HEK293T (cell line): ENCODE measurements at regions not wholly inside any gene's neighbourhood (a gene's known extent, or its start where the extent isn't known, plus 50 kb on each side); places are given as distances from the start of the nearest gene placed in this dataset.
"Not testable (repeated sequence)": the region's sequence is repeated elsewhere in the genome, so short reads cannot be mapped to it uniquely, and the experiment has no call there.

Experiments
- CTCF ChIA-PET: fragments of 350-600 bp; formaldehyde crosslinking; extraction: SDS; loops from one replicate; lab custom pipeline; 2021; ENCODE audit warnings: antibody characterized with exemption, inconsistent platforms; lab: Yijun Ruan, JAX
- POLR2A ChIA-PET: fragments of 350-600 bp; formaldehyde crosslinking; extraction: SDS; loops from one replicate; lab custom pipeline; 2020; ENCODE audit warnings: antibody characterized with exemption, inconsistent platforms; lab: Yijun Ruan, JAX
- DNase-seq: peaks from one replicate; pipeline ENCODE4 v3.0.0; 2012; ENCODE audit warnings: mixed read lengths; ENCODE audit errors: extremely low spot score
- ARNT ChIP-seq: fragments of 450-650 bp; IDR thresholded peaks from 2 replicates; pipeline ENCODE4 v1.6.1; 2017; ENCODE audit warnings: mild to moderate bottlenecking
- BHLHE40 ChIP-seq: fragments of 450-650 bp; IDR thresholded peaks from 2 replicates; pipeline ENCODE4 v1.6.1; 2016; ENCODE audit warnings: mild to moderate bottlenecking, moderate library complexity, borderline replicate concordance
- CTBP1 ChIP-seq: fragments of 450-650 bp; IDR thresholded peaks from 2 replicates; pipeline ENCODE4 v1.6.1; 2016; ENCODE audit warnings: borderline replicate concordance
- ELF4 ChIP-seq: fragments of 450-650 bp; IDR thresholded peaks from 2 replicates; pipeline ENCODE4 v1.6.1; 2017; ENCODE audit warnings: antibody characterized with exemption
- FOXA1 ChIP-seq: fragments of 450-650 bp; IDR thresholded peaks from 2 replicates; pipeline ENCODE4 v1.6.1; 2016; ENCODE audit warnings: mild to moderate bottlenecking
- FOXK2 ChIP-seq: fragments of 450-650 bp; IDR thresholded peaks from 2 replicates; pipeline ENCODE4 v1.6.1; 2016; ENCODE audit warnings: mild to moderate bottlenecking
- FOXM1 ChIP-seq: fragments of 450-650 bp; IDR thresholded peaks from 2 replicates; pipeline ENCODE4 v1.6.1; 2017; ENCODE audit warnings: mild to moderate bottlenecking, borderline replicate concordance
- HDGF ChIP-seq: fragments of 450-650 bp; IDR thresholded peaks from 2 replicates; pipeline ENCODE4 v1.6.1; 2017; ENCODE audit warnings: antibody characterized with exemption, borderline replicate concordance
- L3MBTL2 ChIP-seq: fragments of 450-650 bp; conservative IDR thresholded peaks from 2 replicates; pipeline ENCODE4 v1.6.1; 2016; ENCODE audit warnings: mild to moderate bottlenecking
- LEF1 ChIP-seq: fragments of 450-650 bp; IDR thresholded peaks from 2 replicates; pipeline ENCODE4 v1.6.1; 2017; ENCODE audit warnings: mild to moderate bottlenecking, borderline replicate concordance
- NFRKB ChIP-seq: fragments of 450-650 bp; IDR thresholded peaks from 2 replicates; pipeline ENCODE4 v1.6.1; 2016; ENCODE audit warnings: mild to moderate bottlenecking, moderate library complexity
- PKNOX1 ChIP-seq: fragments of 450-650 bp; IDR thresholded peaks from 2 replicates; pipeline ENCODE4 v1.6.1; 2016
- SP1 ChIP-seq: fragments of 450-650 bp; IDR thresholded peaks from 2 replicates; pipeline ENCODE4 v1.6.1; 2017
- SUZ12 ChIP-seq: fragments of 450-650 bp; IDR thresholded peaks from 2 replicates; pipeline ENCODE4 v1.6.1; 2016; ENCODE audit warnings: mild to moderate bottlenecking
- TARDBP ChIP-seq: fragments of 450-650 bp; IDR thresholded peaks from 2 replicates; pipeline ENCODE4 v1.6.1; 2016
- ZNF384 ChIP-seq: fragments of 450-650 bp; IDR thresholded peaks from 2 replicates; pipeline ENCODE4 v1.6.1; 2016

- POLR2A ChIA-PET: no interaction called here
- no peak for DNase-seq
- CTCF ChIA-PET: no interaction called here
- TF ChIP-seq SP1: no peak
- TF ChIP-seq L3MBTL2: no peak
- no peak for TF ChIP-seq HDGF
- TF ChIP-seq TARDBP: no peak
- no peak for TF ChIP-seq ARNT
- no peak for TF ChIP-seq PKNOX1
- no peak for TF ChIP-seq LEF1
- TF ChIP-seq BHLHE40: no peak
- TF ChIP-seq NFRKB: no peak
- no peak for TF ChIP-seq CTBP1
- no peak for TF ChIP-seq FOXA1
- TF ChIP-seq SUZ12: no peak
Observed at GRCh38 chrX:13377550-13377934, 57.7 kb upstream of the ATXN3L start.

- no peak for DNase-seq
- TF ChIP-seq SUZ12 (no peak), ZNF384 (no peak), LEF1 (no peak), TARDBP (no peak), FOXK2 (no peak), FOXM1 (no peak), FOXA1 (no peak)
- ChIA-PET CTCF (no interaction called here), POLR2A (no interaction called here)
Observed at GRCh38 chrX:13376857-13377549, 57.1 kb upstream of the ATXN3L start.

GRCh38 chrX:13375596-13375995 lies 55.7 kb upstream of the ATXN3L start:
- CTCF ChIA-PET, POLR2A ChIA-PET, DNase-seq: not testable (repeated sequence)

GRCh38 chrX:13374364-13374763 lies 54.5 kb upstream of the ATXN3L start:
- ChIA-PET POLR2A (no interaction called here), CTCF (no interaction called here)
- DNase-seq: no peak
- TF ChIP-seq SP1 (no peak), CTBP1 (no peak), ELF4 (no peak), BHLHE40 (no peak), L3MBTL2 (no peak), SUZ12 (no peak), PKNOX1 (no peak)

GRCh38 chrX:13373431-13374187 lies 53.8 kb upstream of the ATXN3L start:
- no peak for TF ChIP-seq FOXK2
- no peak for TF ChIP-seq BHLHE40
- no peak for TF ChIP-seq SP1
- TF ChIP-seq ELF4: no peak
- no peak for TF ChIP-seq ARNT
- TF ChIP-seq NFRKB: no peak
- no peak for TF ChIP-seq ZNF384
- no peak for DNase-seq
- POLR2A ChIA-PET: no interaction called here
- CTCF ChIA-PET: no interaction called here

GRCh38 chrX:13373027-13373426 lies 53.2 kb upstream of the ATXN3L start:
- no peak for TF ChIP-seq ZNF384
- TF ChIP-seq BHLHE40: no peak
- TF ChIP-seq SP1: no peak
- no peak for TF ChIP-seq FOXK2
- no peak for TF ChIP-seq L3MBTL2
- no peak for TF ChIP-seq LEF1
- no peak for TF ChIP-seq TARDBP
- TF ChIP-seq FOXA1: no peak
- TF ChIP-seq PKNOX1: no peak
- no peak for DNase-seq
- POLR2A ChIA-PET: no interaction called here
- CTCF ChIA-PET: no interaction called here
